ENCODE measurements at regions not wholly inside any gene's neighbourhood (a gene's known extent, or its start where the extent isn't known, plus 50 kb on each side); places are given as distances from the start of the nearest gene placed in this dataset.

- DNase-seq = no peak
These were observed 202.1 kb upstream of the EPHA7 start for GRCh38 chr6:93621442-93621841.

GRCh38 chr6:93604951-93605350 lies 185.6 kb upstream of the EPHA7 start:
- no peak for DNase-seq

- DNase-seq = no peak
These were observed 173.1 kb upstream of the EPHA7 start for GRCh38 chr6:93592417-93592816.

- DNase-seq = no peak
These were observed 166.9 kb upstream of the EPHA7 start for GRCh38 chr6:93586306-93586705.

GRCh38 chr6:93584300-93584699 lies 164.9 kb upstream of the EPHA7 start:
- no peak for DNase-seq

- no peak for DNase-seq
These were observed 162.0 kb upstream of the EPHA7 start for GRCh38 chr6:93581371-93581770.

- DNase-seq = no peak
These were observed 161.1 kb upstream of the EPHA7 start for GRCh38 chr6:93580446-93580845.

- DNase-seq = no peak
These were observed 156.3 kb upstream of the EPHA7 start for GRCh38 chr6:93575495-93576267.

GRCh38 chr6:93574299-93574698 lies 154.9 kb upstream of the EPHA7 start:
- DNase-seq = no peak

- no peak for DNase-seq
These were observed 152.0 kb upstream of the EPHA7 start for GRCh38 chr6:93571346-93571745.

- no peak for DNase-seq
These were observed 148.8 kb upstream of the EPHA7 start for GRCh38 chr6:93568169-93568568.

GRCh38 chr6:93567164-93567563 lies 147.8 kb upstream of the EPHA7 start:
- no peak for DNase-seq

- DNase-seq = no peak
These were observed 146.9 kb upstream of the EPHA7 start for GRCh38 chr6:93566285-93566684.

- no peak for DNase-seq
These were observed 143.2 kb upstream of the EPHA7 start for GRCh38 chr6:93562582-93562981.

GRCh38 chr6:93555292-93555691 lies 135.9 kb upstream of the EPHA7 start:
- no peak for DNase-seq

GRCh38 chr6:93554018-93554417 lies 134.7 kb upstream of the EPHA7 start:
- DNase-seq = no peak

GRCh38 chr6:93550551-93551276 lies 131.4 kb upstream of the EPHA7 start:
- DNase-seq = no peak

- no peak for DNase-seq
These were observed 130.5 kb upstream of the EPHA7 start for GRCh38 chr6:93549868-93550267.

- no peak for DNase-seq
These were observed 105.5 kb upstream of the EPHA7 start for GRCh38 chr6:93524671-93525451.

- DNase-seq = no peak
These were observed 104.0 kb upstream of the EPHA7 start for GRCh38 chr6:93523365-93523764.

GRCh38 chr6:93516441-93516840 lies 97.1 kb upstream of the EPHA7 start:
- DNase-seq = no peak

GRCh38 chr6:93515736-93516135 lies 96.4 kb upstream of the EPHA7 start:
- no peak for DNase-seq

- no peak for DNase-seq
These were observed 79.4 kb upstream of the EPHA7 start for GRCh38 chr6:93498713-93499112.

- DNase-seq = no peak
These were observed 77.2 kb upstream of the EPHA7 start for GRCh38 chr6:93496548-93496947.

Measured in NCI-H2081 treated with DMSO at 0.1 percent for 48 hours (cell line).